ENCODE measurements at regions not wholly inside any gene's neighbourhood (a gene's known extent, or its start where the extent isn't known, plus 50 kb on each side); places are given as distances from the start of the nearest gene placed in this dataset.

DNA sequence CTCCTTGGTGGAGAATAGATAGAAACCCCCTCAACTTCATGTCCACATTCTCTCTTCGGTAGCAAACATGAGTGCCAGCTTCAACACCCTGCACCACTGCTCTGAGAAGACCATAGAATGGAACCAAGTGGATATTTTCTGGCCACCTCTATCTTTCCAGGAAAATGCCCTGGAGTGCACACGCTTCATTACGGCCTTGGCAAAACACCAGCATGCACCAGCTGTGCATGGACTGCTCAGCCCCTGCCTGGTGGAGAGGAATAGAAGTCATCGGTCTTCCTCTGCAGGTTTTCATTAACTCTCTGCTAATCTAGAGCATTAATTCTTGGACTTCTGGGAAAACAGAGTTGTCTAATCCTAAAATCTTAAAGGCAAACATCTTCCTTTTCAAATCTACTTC lies 211.6 kb upstream of the TMEM161B start:
- no peak for FAIRE-seq
- DNase-seq (ENCODE audit: insufficient read length, low spot score) = no peak
- TF ChIP-seq CTCF (IDR thresholded peaks at IDR 0.05; ENCODE audit: insufficient read depth, missing control alignments) = no peak

DNA sequence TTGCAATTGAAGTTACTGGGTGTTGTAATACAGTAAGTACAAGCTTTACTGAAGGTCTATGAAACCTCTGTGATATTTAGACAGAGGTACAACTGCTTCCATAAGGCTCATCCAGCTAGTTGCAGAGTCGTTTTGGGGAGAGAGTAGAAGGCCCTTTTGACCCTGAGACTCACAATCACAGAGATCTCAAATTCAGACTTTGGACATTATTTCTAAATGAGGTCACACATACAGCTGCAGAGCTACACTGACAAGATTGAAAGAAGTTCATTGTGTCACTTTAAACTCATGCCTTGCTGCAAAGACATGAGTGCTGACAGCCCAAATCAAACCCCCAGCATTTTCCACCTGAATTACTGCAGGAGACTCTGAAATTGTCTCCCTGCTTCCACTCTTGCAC lies 205.9 kb upstream of the TMEM161B start:
- no peak for DNase-seq (ENCODE audit: insufficient read length, low spot score)
- TF ChIP-seq CTCF (IDR thresholded peaks at IDR 0.05; ENCODE audit: insufficient read depth, missing control alignments) = no peak
- no peak for FAIRE-seq

DNA sequence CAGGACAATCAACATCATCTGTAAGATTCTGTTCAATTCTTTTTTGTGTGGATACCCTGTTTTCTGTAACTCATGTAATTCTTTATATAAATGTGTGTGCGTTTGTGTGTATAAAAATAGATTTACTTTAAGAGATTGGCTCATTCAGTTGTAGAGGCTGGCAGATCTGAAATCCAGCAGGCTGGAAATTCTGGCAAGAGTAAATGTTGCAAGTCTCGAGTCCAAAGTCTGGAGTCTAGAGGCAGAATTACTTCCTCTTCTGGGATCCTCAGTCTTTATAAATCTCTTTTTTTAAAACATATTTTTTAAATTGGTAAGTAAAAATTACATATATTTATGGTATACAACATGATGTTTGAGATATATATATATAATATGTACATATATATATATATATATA lies 202.1 kb upstream of the TMEM161B start:
- no peak for TF ChIP-seq CTCF (IDR thresholded peaks at IDR 0.05; ENCODE audit: insufficient read depth, missing control alignments)
- DNase-seq (ENCODE audit: insufficient read length, low spot score) (no peak), FAIRE-seq (no peak)

- no peak for DNase-seq (ENCODE audit: insufficient read length, low spot score)
- FAIRE-seq = no peak
- TF ChIP-seq CTCF (IDR thresholded peaks at IDR 0.05; ENCODE audit: insufficient read depth, missing control alignments) = no peak
Observed at GRCh38 chr5:88459971-88460370, 191.3 kb upstream of the TMEM161B start.

- no peak for DNase-seq (ENCODE audit: insufficient read length, low spot score)
Observed at GRCh38 chr5:88452820-88453219, 184.2 kb upstream of the TMEM161B start.

GRCh38 chr5:88450239-88450638 lies 181.6 kb upstream of the TMEM161B start:
- no peak for TF ChIP-seq CTCF (IDR thresholded peaks at IDR 0.05; ENCODE audit: insufficient read depth, missing control alignments)
- DNase-seq (ENCODE audit: insufficient read length, low spot score) = no peak
- FAIRE-seq = no peak

More at GRCh38 chr5:88452820-88453219, 184.2 kb upstream of the TMEM161B start:
- FAIRE-seq = no peak
- TF ChIP-seq CTCF (IDR thresholded peaks at IDR 0.05; ENCODE audit: insufficient read depth, missing control alignments) = no peak

DNA sequence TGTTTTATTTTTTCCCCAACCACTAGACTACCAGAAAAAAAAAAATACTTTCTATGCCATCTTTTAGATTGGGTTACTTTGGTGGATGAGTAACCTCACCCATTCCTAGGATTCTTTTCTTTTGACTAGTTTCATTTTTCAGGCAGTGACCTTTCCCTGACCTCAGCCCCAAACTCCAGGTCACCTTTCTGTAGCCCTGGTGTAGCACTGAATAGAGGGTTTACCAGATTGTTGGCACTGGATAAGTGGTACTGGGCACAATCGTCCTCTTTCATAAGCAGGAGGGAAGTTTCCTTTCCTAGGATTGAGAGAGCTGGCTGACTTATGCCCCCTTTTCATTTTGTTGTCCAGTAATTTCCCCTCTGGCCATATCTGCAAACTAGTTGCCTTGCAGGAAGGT lies 169.4 kb upstream of the TMEM161B start:
- no peak for TF ChIP-seq CTCF (IDR thresholded peaks at IDR 0.05; ENCODE audit: insufficient read depth, missing control alignments)
- DNase-seq (ENCODE audit: insufficient read length, low spot score) = no peak
- no peak for FAIRE-seq
